Anterior cingulate cortex (tissue), 58 donors: ENCODE measurements at regions not wholly inside any gene's neighbourhood (a gene's known extent, or its start where the extent isn't known, plus 50 kb on each side); places are given as distances from the start of the nearest gene placed in this dataset.
A peak's percentile ranks its signal among the peaks of the same experiment; 100 is the strongest.

Source experiments
- DNase-seq, 58 donors: peaks; one replicate each; lab custom pipeline; 2025; lab: John Stamatoyannopoulos, UW

- peak in 5 of 58 donors; percentile 2 to 19 (median 7) for DNase-seq
These were observed 244.0 kb downstream of the BUB3 start for GRCh38 chr10:123398180-123398591.

GRCh38 chr10:123398756-123399155 lies 244.6 kb downstream of the BUB3 start:
- DNase-seq = no peak

GRCh38 chr10:123399276-123399839 lies 245.2 kb downstream of the BUB3 start:
- DNase-seq = no peak

- no peak for DNase-seq
These were observed 247.8 kb downstream of the BUB3 start for GRCh38 chr10:123402021-123402420.

GRCh38 chr10:123402656-123403055 lies 248.5 kb downstream of the BUB3 start:
- no peak for DNase-seq

GRCh38 chr10:123404357-123404756 lies 250.2 kb downstream of the BUB3 start:
- no peak for DNase-seq

- no peak for DNase-seq
These were observed 254.5 kb downstream of the BUB3 start for GRCh38 chr10:123408660-123409059.

GRCh38 chr10:123409426-123409825 lies 255.2 kb downstream of the BUB3 start:
- DNase-seq = no peak

GRCh38 chr10:123409884-123410283 lies 255.7 kb downstream of the BUB3 start:
- DNase-seq = no peak

GRCh38 chr10:123413353-123413752 lies 252.8 kb upstream of the GPR26 start:
- no peak for DNase-seq

- DNase-seq = no peak
These were observed 250.6 kb upstream of the GPR26 start for GRCh38 chr10:123415523-123415922.

- DNase-seq = no peak
These were observed 248.7 kb upstream of the GPR26 start for GRCh38 chr10:123417414-123417813.

GRCh38 chr10:123421461-123421860 lies 244.7 kb upstream of the GPR26 start:
- peak in 1 of 58 donors; percentile 15 for DNase-seq

GRCh38 chr10:123422261-123422660 lies 243.9 kb upstream of the GPR26 start:
- no peak for DNase-seq

- no peak for DNase-seq
These were observed 241.6 kb upstream of the GPR26 start for GRCh38 chr10:123424537-123424936.

- no peak for DNase-seq
These were observed 240.5 kb upstream of the GPR26 start for GRCh38 chr10:123425680-123426079.

- DNase-seq = no peak
These were observed 238.9 kb upstream of the GPR26 start for GRCh38 chr10:123427165-123427786.

GRCh38 chr10:123428391-123428790 lies 237.8 kb upstream of the GPR26 start:
- peak in 1 of 58 donors; percentile 27 for DNase-seq

- DNase-seq = no peak
These were observed 236.4 kb upstream of the GPR26 start for GRCh38 chr10:123429706-123430221.

GRCh38 chr10:123433539-123433938 lies 232.6 kb upstream of the GPR26 start:
- DNase-seq = no peak

GRCh38 chr10:123434435-123435039 lies 231.6 kb upstream of the GPR26 start:
- no peak for DNase-seq

GRCh38 chr10:123442901-123443300 lies 223.3 kb upstream of the GPR26 start:
- no peak for DNase-seq
